GM12873 (cell line): ENCODE measurements at regions not wholly inside any gene's neighbourhood (a gene's known extent, or its start where the extent isn't known, plus 50 kb on each side); places are given as distances from the start of the nearest gene placed in this dataset.

ENCODE experiments used
- CTCF ChIP-seq: IDR thresholded peaks from 2 replicates; pipeline ENCODE4 v1.5.1; 2012; ENCODE audit warnings: low read depth, mild to moderate bottlenecking, moderate library complexity, low read length, control low read depth; ENCODE audit not compliant: insufficient read depth; ENCODE audit errors: missing control alignments

DNA sequence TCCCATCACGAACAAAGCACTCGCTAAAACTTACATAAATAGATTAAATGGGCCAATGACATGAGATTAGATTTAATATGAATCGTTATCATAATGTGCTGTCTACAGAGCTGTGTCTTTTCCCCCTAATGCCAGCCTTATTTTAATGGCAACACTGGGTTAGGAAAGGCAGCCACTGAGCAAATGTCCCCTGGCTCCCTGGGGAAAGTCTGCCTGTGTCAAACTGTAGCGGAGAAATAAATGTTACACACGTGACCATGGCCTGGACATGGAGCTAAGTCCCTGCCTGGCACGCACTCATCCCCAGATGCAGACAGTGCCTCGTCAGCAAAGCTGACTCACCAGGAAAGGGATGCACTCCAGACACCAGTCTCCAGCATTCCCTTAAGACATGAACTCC is 61.3 kb upstream of the SDK2 start:
- no peak for TF ChIP-seq CTCF

DNA sequence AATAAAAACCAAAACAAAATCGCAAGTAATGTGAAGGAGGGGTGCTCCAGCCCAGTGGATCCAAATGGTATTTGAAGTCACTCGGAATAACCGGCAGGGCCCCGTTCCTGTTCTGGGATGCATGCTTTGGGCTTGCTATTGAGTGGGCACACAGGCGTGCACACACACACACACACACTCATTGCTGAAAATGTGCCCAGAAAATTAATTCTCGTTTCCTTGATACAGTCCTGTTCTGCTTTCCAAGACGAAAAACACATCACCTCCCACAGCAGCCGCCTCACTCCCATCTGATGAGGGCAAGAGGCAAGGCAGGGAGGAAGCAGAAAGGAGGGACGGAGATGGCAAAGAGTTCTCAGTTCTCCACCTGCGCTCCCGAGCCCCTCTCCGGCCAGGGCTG is 62.2 kb upstream of the SDK2 start:
- TF ChIP-seq CTCF: no peak

DNA sequence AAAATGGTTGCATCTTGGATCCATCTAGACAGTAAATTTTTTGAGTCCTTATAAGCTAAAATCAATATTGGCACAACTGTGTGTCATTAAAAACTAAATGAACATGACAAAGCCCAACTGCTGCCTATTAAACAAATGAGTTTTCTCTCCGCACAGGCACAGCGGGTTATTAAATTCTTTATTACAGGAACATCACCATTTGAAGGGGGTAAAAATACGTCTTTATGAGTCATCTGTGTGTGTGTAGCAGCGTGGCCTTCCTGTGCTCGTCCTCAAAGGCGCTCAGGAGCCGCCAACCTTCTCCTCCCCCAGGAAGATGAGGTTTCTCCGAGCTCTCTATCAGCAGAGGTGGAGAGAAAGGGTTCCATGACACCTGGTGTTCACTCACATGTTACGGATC is 62.6 kb upstream of the SDK2 start:
- TF ChIP-seq CTCF: no peak

GRCh38 chr17:73707358-73707757 is 63.1 kb upstream of the SDK2 start:
- no peak for TF ChIP-seq CTCF

- TF ChIP-seq CTCF: peak; percentile 83
These were observed 65.9 kb upstream of the SDK2 start for GRCh38 chr17:73710095-73710592.

DNA sequence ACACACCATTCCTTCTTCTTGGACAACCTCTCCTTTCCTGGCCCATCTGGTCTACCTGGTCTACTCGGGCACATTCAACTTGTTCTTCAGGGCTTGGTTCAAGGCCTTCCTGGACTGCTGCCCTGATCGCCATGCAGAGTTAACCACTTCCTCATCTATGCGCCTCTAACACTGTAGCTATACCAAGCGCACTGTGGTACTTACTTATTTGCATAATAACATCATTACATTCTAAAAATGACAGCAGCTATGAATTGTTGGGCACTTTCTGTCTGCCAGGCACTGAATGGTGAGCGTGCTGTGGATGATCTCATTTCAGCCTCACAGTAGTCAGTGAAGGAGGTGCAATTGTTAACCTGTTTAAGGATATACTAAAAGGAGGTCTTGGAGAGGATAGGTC is 66.9 kb upstream of the SDK2 start:
- TF ChIP-seq CTCF: no peak

- TF ChIP-seq CTCF: no peak
These were observed 67.7 kb upstream of the SDK2 start for GRCh38 chr17:73711916-73712315.
